Neural cell (in vitro differentiated cells): ENCODE measurements at regions not wholly inside any gene's neighbourhood (a gene's known extent, or its start where the extent isn't known, plus 50 kb on each side); places are given as distances from the start of the nearest gene placed in this dataset.

Experiments
- H2AFZ ChIP-seq: fragments of 200-600, 300-800 bp; sonication (generic), shearing (Covaris generic); 2 replicates; pipeline ENCODE4 v1.6.0; 2014; ENCODE audit warnings: low read depth, mild to moderate bottlenecking, antibody characterized with exemption, low read length, moderate library complexity
- H3F3A ChIP-seq: fragments of 200-600 bp; shearing (Covaris generic); 2 replicates; pipeline ENCODE4 v1.6.1; 2016; ENCODE audit warnings: mild to moderate bottlenecking, moderate library complexity, mixed read lengths, antibody characterized with exemption, low read length; ENCODE audit not compliant: insufficient read depth, poor library complexity, severe bottlenecking
- H3K27ac ChIP-seq: fragments of 200-600, 300-800 bp; sonication (generic), shearing (Covaris generic); 2 replicates; pipeline ENCODE4 v1.5.1; 2014; ENCODE audit warnings: mild to moderate bottlenecking, low read length, moderate library complexity
- H3K27me3 ChIP-seq: fragments of 300-800, 200-600 bp; sonication (generic), shearing (Covaris generic); 2 replicates; pipeline ENCODE4 v1.6.0; 2014; ENCODE audit warnings: mild to moderate bottlenecking, low read depth, low read length, moderate library complexity; ENCODE audit not compliant: insufficient read depth
- H3K36me3 ChIP-seq: fragments of 300-800, 200-600 bp; sonication (generic), shearing (Covaris generic); 2 replicates; pipeline ENCODE4 v1.5.1; 2014; ENCODE audit warnings: mild to moderate bottlenecking, antibody characterized with exemption, low read length, moderate library complexity; ENCODE audit not compliant: insufficient read depth
- H3K4me2 ChIP-seq: fragments of 300-800, 200-600 bp; sonication (generic), shearing (Covaris generic); 2 replicates; pipeline ENCODE4 v1.6.0; 2014; ENCODE audit warnings: mild to moderate bottlenecking, low read length
- H3K4me3 ChIP-seq: fragments of 300-800, 200-600 bp; sonication (generic), shearing (Covaris generic); 2 replicates; pipeline ENCODE4 v1.5.1; 2014; ENCODE audit warnings: mild to moderate bottlenecking, low read length, moderate library complexity
- H3K79me2 ChIP-seq: fragments of 200-600 bp; shearing (Covaris generic); replicated peaks from 2 replicates; pipeline ENCODE4 v1.6.0; 2014; ENCODE audit warnings: mild to moderate bottlenecking, low read length, moderate library complexity; ENCODE audit not compliant: insufficient read depth
- H3K9ac ChIP-seq: fragments of 300-800, 200-600 bp; sonication (generic), shearing (Covaris generic); 2 replicates; pipeline ENCODE4 v1.6.1; 2016; ENCODE audit warnings: mild to moderate bottlenecking, low read length, mixed read lengths
- H3K9me2 ChIP-seq: fragments of 200-600 bp; shearing (Covaris generic); 2 replicates; pipeline ENCODE4 v1.6.1; 2016; ENCODE audit warnings: mild to moderate bottlenecking, low read length, mixed read lengths; ENCODE audit not compliant: insufficient read depth
- H3K9me3 ChIP-seq: fragments of 200-600, 300-800 bp; sonication (generic), shearing (Covaris generic); 2 replicates; pipeline ENCODE4 v1.6.1; 2016; ENCODE audit warnings: mild to moderate bottlenecking, mixed run types, low read length, moderate library complexity, mixed read lengths
- H4K20me1 ChIP-seq: fragments of 200-600 bp; shearing (Covaris generic); 2 replicates; pipeline ENCODE4 v1.6.1; 2016; ENCODE audit warnings: mild to moderate bottlenecking, mixed run types; ENCODE audit not compliant: insufficient read depth
- CTCF ChIP-seq: fragments of 450-650 bp; IDR thresholded peaks from 2 replicates; pipeline ENCODE4 v1.5.1; 2014; ENCODE audit warnings: antibody characterized with exemption, mild to moderate bottlenecking, moderate library complexity; ENCODE audit not compliant: poor library complexity, severe bottlenecking
- EP300 ChIP-seq: fragments of 450-650 bp; conservative IDR thresholded peaks from 2 replicates; pipeline ENCODE4 v1.6.1; 2014; ENCODE audit warnings: antibody characterized with exemption, mild to moderate bottlenecking, moderate library complexity; ENCODE audit not compliant: poor library complexity, severe bottlenecking
- EZH2 ChIP-seq: fragments of 200-600, 300-800 bp; shearing (Covaris generic), sonication (generic); IDR thresholded peaks from 2 replicates; pipeline ENCODE4 v1.6.1; 2014; ENCODE audit warnings: antibody characterized with exemption, low read length, borderline replicate concordance, mild to moderate bottlenecking; ENCODE audit not compliant: insufficient read depth, poor library complexity, severe bottlenecking
- MXI1 ChIP-seq: fragments of 450-650 bp; conservative IDR thresholded peaks from 2 replicates; pipeline ENCODE4 v1.6.1; 2014; ENCODE audit warnings: antibody characterized with exemption, mild to moderate bottlenecking; ENCODE audit not compliant: poor library complexity, severe bottlenecking
- POLR2AphosphoS5 ChIP-seq: IDR thresholded peaks from 2 replicates; pipeline ENCODE4 v1.6.1; 2012
- RAD21 ChIP-seq: fragments of 450-650 bp; conservative IDR thresholded peaks from 2 replicates; pipeline ENCODE4 v1.6.1; 2014; ENCODE audit warnings: antibody characterized with exemption, mild to moderate bottlenecking, moderate library complexity
- REST ChIP-seq: IDR thresholded peaks from 2 replicates; pipeline ENCODE4 v1.6.1; 2012; ENCODE audit warnings: borderline replicate concordance
- SMC3 ChIP-seq: fragments of 450-650 bp; conservative IDR thresholded peaks from 2 replicates; pipeline ENCODE4 v1.6.1; 2014; ENCODE audit warnings: antibody characterized with exemption, mild to moderate bottlenecking, moderate library complexity; ENCODE audit not compliant: poor library complexity
- TAF1 ChIP-seq: IDR thresholded peaks from 2 replicates; pipeline ENCODE4 v1.6.1; 2012; ENCODE audit warnings: low read depth

GRCh38 chr5:67795781-67796477 is 419.6 kb upstream of the PIK3R1 start:
- no peaks in the 10 kb centered on the region for H4K20me1 ChIP-seq
- no peaks in the 10 kb centered on the region for H3K79me2 ChIP-seq
- H3K9me2 ChIP-seq: no peaks in the 10 kb centered on the region
- H3K4me2 ChIP-seq: no peak overlapping the region
- H3K9me3 ChIP-seq: no peaks in the 10 kb centered on the region
- no peak overlapping the region for H3K9ac ChIP-seq
- H3K27ac ChIP-seq: no peak overlapping the region
- no peaks in the 10 kb centered on the region for H3K36me3 ChIP-seq
- TF ChIP-seq EZH2 (no peak), TAF1 (no peak), POLR2AphosphoS5 (no peak), RAD21 (no peak), SMC3 (no peak)
- no peaks in the 10 kb centered on the region for H3F3A ChIP-seq
- H2AFZ ChIP-seq: no peak overlapping the region
- H3K4me3 ChIP-seq: no peak overlapping the region
- no peaks in the 10 kb centered on the region for H3K27me3 ChIP-seq

GRCh38 chr5:67793966-67794365 is 421.6 kb upstream of the PIK3R1 start:
- Histone ChIP-seq H3K9ac (no peak overlapping the region), H2AFZ (no peak overlapping the region), H4K20me1 (no peaks in the 10 kb centered on the region), H3K79me2 (no peaks in the 10 kb centered on the region), H3K27ac (no peak overlapping the region), H3F3A (no peaks in the 10 kb centered on the region), H3K27me3 (no peaks in the 10 kb centered on the region), H3K9me2 (no peaks in the 10 kb centered on the region), H3K4me3 (no peak overlapping the region), H3K9me3 (no peaks in the 10 kb centered on the region), H3K4me2 (no peak overlapping the region), H3K36me3 (no peaks in the 10 kb centered on the region)
- no peak for TF ChIP-seq CTCF
- no peak for TF ChIP-seq SMC3
- TF ChIP-seq TAF1: no peak
- TF ChIP-seq POLR2AphosphoS5: no peak
- no peak for TF ChIP-seq MXI1
- TF ChIP-seq REST: no peak
- no peak for TF ChIP-seq EZH2
- TF ChIP-seq RAD21: no peak
- TF ChIP-seq EP300: no peak
